ENCODE measurements at regions not wholly inside any gene's neighbourhood (a gene's known extent, or its start where the extent isn't known, plus 50 kb on each side); places are given as distances from the start of the nearest gene placed in this dataset.
"Not testable (repeated sequence)": the region's sequence is repeated elsewhere in the genome, so short reads cannot be mapped to it uniquely, and the experiment has no call there.

DNA sequence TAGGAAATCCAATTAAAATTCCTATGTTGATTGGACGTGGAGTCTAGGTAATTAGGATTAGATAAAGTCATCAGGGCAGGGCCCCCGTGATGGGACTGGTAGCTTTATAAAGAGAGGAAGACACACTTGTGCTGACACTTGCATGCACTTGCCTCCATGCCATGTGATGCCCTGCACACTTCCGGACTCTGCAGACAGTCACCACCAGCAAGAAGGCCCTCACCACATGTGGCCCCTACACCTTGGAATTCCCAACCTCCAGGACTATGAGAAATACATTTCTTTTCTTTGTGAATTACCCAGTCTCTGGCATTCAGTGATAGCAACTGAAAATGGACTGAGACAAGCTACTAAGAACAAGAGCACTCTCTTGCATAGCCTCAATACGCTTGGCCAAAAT lies 90.6 kb downstream of the CRYGS start:
- DNase-seq = no peak

GRCh38 chr3:186452517-186452916 lies 90.5 kb upstream of the DGKG start:
- no peak for DNase-seq

- DNase-seq = no peak
Measured at GRCh38 chr3:186451371-186451770, 89.3 kb upstream of the DGKG start.

DNA sequence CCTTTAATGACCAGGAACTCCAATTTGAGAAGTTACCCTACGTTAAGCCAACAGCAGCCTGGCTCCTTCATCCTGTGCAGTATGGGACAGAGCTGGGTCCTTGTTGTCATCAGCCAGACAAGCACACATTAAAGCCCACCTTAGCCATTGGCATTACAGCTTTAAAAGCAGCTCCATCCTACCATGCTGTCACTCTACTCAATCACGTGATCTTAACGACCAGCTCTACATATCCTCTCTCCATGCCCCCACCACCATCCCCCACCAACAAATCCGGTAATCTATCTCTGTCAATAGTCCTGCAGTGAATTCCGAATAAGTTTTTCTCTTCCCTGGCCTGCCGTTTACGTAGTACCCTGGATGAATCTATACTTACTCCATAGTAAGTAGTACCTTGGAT lies 82.9 kb upstream of the DGKG start:
- DNase-seq = no peak

- DNase-seq = no peak
Measured at GRCh38 chr3:186444288-186444687, 82.3 kb upstream of the DGKG start.

DNA sequence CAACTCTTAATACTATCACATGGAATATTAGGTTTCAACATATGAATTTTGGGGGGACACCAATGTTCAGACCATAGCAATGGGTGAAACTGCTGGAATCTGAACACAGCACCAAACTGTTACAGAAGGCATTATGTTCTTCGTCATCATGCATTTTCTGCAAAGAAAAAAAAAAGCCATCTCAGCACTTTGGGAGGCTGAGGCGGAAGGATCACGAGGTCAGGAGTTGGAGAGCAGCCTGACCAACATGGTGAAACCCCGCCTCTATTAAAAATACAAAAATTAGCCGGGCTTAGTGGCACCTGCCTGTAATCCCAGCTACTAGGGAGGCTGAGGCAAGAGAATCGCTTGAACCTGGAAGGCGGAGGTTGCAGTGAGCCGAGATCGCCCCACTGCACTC lies 80.9 kb upstream of the DGKG start:
- DNase-seq = not testable (repeated sequence)

DNA sequence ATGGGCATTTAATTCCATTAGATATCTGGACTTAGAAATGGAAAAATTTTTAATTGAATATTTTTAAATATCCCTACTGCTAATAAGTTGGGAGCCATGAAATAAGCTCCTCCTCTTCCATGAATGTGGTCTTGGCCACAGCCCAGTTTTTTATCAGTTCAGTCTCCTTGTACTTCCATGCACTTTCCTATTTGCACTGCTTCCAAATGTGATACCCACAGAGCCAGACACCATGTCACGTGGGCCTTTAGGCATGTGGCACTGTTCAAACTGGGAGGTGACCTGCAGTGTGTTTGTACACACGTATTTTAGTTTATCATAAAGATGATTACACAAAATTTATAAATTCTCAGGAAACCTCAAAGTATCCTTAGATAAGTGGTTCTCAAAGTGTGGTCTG lies 80.1 kb upstream of the DGKG start:
- no peak for DNase-seq

DNA sequence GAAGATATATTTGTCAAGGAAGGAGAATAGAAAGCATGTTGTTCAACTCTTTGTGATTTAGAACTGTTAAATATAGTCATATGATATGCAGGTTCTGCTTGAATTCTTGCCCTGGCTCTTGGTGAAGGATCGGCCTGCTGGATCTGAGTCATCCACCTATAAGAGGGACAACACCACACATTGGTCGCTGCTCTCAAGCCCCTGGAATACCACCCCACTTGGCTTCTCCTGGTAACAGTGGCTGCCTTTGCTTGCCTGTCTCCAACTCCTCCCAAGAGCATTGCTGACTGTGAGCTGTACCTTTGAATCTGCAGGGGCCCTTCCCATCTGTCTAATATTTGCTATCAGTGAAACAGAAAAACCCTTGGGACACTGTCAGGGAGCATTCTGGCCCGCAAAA lies 78.9 kb upstream of the DGKG start:
- DNase-seq = no peak

DNA sequence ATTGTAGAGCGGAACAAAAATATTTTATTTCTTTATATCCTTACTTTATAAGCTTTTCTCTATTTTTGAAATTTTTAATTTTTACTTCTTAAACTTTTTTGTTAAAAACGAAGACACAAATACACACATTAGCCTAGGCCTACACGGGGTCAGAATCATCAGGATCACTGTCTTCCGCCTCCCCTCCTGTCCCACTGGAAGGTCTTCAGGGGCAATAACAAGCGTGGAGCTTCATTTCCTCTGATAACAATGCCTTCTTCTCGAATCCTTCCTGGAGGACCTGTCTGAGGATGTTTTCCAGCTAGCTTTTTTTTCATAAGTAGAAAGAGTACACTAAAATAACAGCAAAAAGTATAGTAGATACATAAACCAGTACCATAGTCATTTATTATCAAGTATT lies 77.7 kb upstream of the DGKG start:
- DNase-seq = no peak

- DNase-seq = not testable (repeated sequence)
Measured at GRCh38 chr3:186435332-186435731, 73.3 kb upstream of the DGKG start.

DNA sequence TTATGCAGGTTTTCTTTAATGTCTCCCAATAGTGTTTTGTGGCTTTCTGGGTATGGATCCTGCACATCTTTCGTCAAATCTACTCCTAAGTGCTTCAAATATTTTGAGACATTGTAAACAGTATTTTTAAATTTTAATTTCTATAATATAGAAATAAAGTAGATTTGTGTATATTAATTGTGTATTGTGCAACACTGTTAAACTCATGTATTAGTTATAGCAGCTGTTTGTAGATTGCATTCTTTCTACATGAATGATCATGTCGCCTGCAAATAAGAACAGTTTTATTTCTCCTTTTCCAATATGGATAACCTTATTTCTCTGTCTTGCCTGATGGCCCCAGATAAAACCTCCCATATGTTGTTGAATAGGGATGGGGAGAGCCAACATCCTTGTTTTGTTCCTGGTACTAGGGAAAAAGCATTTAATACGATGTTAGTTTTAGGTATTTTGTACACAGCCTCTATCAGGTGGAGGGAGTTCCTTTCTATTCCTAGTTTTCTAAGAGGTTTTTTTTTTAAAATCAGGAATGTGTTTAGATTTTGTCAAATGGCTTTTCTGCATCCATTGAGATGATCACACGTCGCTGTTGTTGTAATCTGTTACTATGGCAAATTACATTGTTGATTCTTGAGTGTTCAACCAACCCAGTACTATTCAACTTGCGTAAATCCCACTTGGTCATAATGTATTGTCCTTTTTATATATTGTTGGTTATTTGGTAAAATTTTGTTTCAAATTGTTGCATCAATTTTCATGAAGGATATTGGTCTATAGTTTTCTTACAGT lies 71.1 kb upstream of the DGKG start:
- no peak for DNase-seq

GRCh38 chr3:186432189-186432588 lies 70.2 kb upstream of the DGKG start:
- no peak for DNase-seq

GRCh38 chr3:186427627-186428281 lies 65.7 kb upstream of the DGKG start:
- peak in 1 of 2 donors; percentile 68 for DNase-seq

GRCh38 chr3:186425788-186426730 lies 64.0 kb upstream of the DGKG start:
- no peak for DNase-seq

- DNase-seq = no peak
Measured at GRCh38 chr3:186421946-186422345, 59.9 kb upstream of the DGKG start.

- DNase-seq = no peak
Measured at GRCh38 chr3:186418671-186419145, 56.7 kb upstream of the DGKG start.

DNA sequence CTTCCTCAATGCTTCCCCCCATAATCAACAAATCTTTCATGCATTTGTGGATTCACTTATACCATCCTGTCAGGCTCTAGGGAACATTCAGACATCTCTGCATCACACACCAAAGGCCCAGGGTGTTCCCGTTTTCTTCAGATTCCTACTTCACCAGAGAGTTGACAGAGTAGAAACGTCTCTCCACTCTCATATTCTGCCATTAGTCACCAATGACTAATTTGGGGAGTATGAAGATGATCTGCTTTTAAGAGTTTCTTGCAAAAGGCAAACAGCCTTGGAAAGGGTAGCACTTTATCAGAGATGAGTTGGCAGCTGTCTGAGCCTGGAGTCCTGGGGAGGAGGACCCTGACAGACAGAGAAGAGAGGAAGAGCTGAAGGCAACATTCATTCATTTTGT lies 55.8 kb upstream of the DGKG start:
- no peak for DNase-seq

DNA sequence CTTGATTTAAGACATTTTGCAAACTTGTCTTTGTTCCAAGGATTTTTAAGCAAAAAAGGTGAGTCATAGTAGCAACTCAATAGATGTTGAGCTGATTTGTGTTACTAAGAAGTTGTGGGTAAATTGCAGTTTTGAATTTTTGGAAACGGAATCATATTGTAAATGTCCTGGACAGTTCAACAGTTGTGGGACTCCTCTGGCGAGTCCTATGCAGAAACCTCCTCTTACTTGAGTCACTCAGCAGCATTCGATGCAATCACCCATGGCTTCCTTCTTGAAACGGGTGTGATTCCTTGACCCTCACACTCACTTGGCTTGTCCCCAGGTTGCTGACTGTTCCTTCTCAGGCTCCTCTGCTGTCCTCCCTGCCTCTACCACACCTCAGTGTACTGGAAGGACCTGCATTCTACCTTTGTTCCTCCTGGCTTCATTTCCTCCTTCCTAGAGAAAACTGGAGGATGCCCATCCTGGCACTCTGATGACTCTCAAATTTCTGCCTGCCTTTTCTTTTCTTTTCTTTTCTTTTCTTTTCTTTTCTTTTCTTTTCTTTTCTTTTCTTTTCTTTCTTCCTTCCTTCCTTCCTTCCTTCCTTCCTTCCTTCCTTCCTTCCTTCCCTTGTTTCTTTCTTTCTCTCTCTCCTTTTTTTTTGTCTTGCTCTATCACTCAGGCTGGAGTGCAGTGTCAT lies 52.8 kb upstream of the DGKG start:
- DNase-seq = no peak

GRCh38 chr3:186413615-186414415 lies 51.8 kb upstream of the DGKG start:
- no peak for DNase-seq

DNA sequence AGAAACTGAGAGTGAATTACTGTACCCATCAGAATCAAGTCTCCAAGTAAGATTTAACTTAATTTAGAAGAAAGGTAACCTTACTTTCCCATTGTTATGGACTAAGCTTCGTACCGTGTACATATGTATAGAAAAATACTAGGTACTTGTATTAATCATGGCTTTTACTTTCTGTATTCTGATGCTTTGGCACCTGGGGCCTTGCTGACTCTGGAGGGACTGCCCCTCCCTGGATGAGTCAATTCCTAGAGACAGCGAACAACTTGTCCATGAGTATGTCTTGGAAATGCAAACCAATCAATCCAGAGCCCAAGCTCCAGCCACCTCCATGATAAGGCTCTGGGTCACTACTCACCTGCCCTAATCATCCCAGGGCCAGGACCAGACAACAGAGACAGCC lies 50.0 kb upstream of the DGKG start:
- no peak for DNase-seq

All from bone marrow (tissue), 2 donors.